ENCODE measurements at regions not wholly inside any gene's neighbourhood (a gene's known extent, or its start where the extent isn't known, plus 50 kb on each side); places are given as distances from the start of the nearest gene placed in this dataset.
"Not testable (repeated sequence)": the region's sequence is repeated elsewhere in the genome, so short reads cannot be mapped to it uniquely, and the experiment has no call there.

DNA sequence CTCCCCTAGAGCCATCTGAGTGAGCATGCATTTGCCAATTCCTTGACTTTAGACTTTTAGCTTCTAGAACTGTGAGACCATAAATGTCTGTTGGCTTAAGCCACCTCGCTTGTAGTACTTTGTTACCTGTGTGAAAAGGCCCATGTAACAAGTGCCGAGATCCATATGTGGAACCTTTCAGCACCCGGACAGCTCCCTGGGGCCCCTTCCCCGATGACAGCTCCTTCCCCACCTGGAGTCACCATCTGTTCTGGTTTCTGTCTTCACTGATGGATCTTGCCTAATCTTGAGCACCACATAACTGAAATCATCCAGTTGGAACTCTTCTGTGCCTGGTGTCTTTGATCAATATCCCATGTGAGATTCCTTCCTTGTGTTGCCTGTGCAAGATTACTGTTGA, 78.9 kb upstream of the EEF2KMT start:
- Histone ChIP-seq H3K9ac (ENCODE audit: insufficient read depth, low read length) (no peak overlapping the region), H3K9me3 (ENCODE audit: control insufficient read depth, insufficient read depth, low read depth, low read length) (no peaks in the 10 kb centered on the region), H3K4me3 (replicated peaks in 1 of 4; ENCODE audit: control extremely low read depth in 1 of 4, insufficient read depth in 1 of 4, low read depth in 3 of 4, low read length in 4 of 4) (no peak overlapping the region), H3K79me2 (ENCODE audit: control insufficient read depth, insufficient read depth, low read length) (no peaks in the 10 kb centered on the region), H3K27me3 (ENCODE audit: control insufficient read depth, insufficient read depth, low read length) (no peaks in the 10 kb centered on the region), H3K36me3 (ENCODE audit: control insufficient read depth, insufficient read depth, low read length) (no peaks in the 10 kb centered on the region), H3K4me2 (ENCODE audit: extremely low read depth, insufficient read depth, low read length) (no peak overlapping the region), H2AFZ (ENCODE audit: low read length) (no peak overlapping the region), H3K27ac (ENCODE audit: insufficient read depth, low read length) (no peak overlapping the region), H4K20me1 (ENCODE audit: control insufficient read depth, extremely low read depth, insufficient read depth, low read length) (no peaks in the 10 kb centered on the region), H3K4me1 (ENCODE audit: control insufficient read depth, extremely low read depth, insufficient read depth, low read length) (no peaks in the 10 kb centered on the region)
- TF ChIP-seq, protein P1, sequence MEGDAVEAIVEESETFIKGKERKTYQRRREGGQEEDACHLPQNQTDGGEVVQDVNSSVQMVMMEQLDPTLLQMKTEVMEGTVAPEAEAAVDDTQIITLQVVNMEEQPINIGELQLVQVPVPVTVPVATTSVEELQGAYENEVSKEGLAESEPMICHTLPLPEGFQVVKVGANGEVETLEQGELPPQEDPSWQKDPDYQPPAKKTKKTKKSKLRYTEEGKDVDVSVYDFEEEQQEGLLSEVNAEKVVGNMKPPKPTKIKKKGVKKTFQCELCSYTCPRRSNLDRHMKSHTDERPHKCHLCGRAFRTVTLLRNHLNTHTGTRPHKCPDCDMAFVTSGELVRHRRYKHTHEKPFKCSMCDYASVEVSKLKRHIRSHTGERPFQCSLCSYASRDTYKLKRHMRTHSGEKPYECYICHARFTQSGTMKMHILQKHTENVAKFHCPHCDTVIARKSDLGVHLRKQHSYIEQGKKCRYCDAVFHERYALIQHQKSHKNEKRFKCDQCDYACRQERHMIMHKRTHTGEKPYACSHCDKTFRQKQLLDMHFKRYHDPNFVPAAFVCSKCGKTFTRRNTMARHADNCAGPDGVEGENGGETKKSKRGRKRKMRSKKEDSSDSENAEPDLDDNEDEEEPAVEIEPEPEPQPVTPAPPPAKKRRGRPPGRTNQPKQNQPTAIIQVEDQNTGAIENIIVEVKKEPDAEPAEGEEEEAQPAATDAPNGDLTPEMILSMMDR (conservative IDR thresholded peaks at IDR 0.05 in 1 of 2, IDR thresholded peaks at IDR 0.05 in 1 of 2; ENCODE audit: low read depth in 1 of 2, low read length in 2 of 2), result no peak
- TF ChIP-seq EZH2 (IDR thresholded peaks at IDR 0.05; ENCODE audit: low read length, missing control alignments), result no peak
- DNase-seq (ENCODE audit: low read depth in 2 of 2), result no peak

DNA sequence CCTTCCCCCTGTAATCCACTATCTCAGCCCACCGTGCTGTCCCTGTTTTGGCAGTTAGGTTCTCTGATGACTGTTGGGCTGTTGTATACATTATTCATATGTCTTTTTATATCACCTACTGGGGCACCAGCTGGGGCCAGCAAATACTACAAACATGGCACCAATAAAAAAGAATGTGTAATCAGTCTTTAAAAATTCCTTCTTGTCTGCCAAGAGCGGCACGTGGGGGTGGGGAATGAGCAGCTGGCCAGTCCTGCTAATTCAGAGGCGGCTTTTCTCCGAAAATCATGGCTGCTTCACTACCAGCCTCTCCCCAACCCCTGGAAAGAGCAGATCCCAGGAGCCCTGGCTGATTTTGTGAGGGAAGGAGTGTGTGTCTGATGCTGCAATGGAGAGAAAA, 77.7 kb upstream of the EEF2KMT start:
- H2AFZ ChIP-seq (ENCODE audit: low read length), result no peak overlapping the region
- no peaks in the 10 kb centered on the region for H3K4me1 ChIP-seq (ENCODE audit: control insufficient read depth, extremely low read depth, insufficient read depth, low read length)
- no peaks in the 10 kb centered on the region for H3K79me2 ChIP-seq (ENCODE audit: control insufficient read depth, insufficient read depth, low read length)
- no peak overlapping the region for H3K27ac ChIP-seq (ENCODE audit: insufficient read depth, low read length)
- TF ChIP-seq EZH2 (IDR thresholded peaks at IDR 0.05; ENCODE audit: low read length, missing control alignments), result no peak
- TF ChIP-seq, protein P1 (conservative IDR thresholded peaks at IDR 0.05 in 1 of 2, IDR thresholded peaks at IDR 0.05 in 1 of 2; ENCODE audit: low read depth in 1 of 2, low read length in 2 of 2), result no peak
- H3K9me3 ChIP-seq (ENCODE audit: control insufficient read depth, insufficient read depth, low read depth, low read length), result no peaks in the 10 kb centered on the region
- no peak overlapping the region for H3K9ac ChIP-seq (ENCODE audit: insufficient read depth, low read length)
- no peaks in the 10 kb centered on the region for H3K36me3 ChIP-seq (ENCODE audit: control insufficient read depth, insufficient read depth, low read length)
- no peak for DNase-seq (ENCODE audit: low read depth in 2 of 2)
- H3K4me2 ChIP-seq (ENCODE audit: extremely low read depth, insufficient read depth, low read length), result no peak overlapping the region
- no peak overlapping the region for H3K4me3 ChIP-seq (replicated peaks in 1 of 4; ENCODE audit: control extremely low read depth in 1 of 4, insufficient read depth in 1 of 4, low read depth in 3 of 4, low read length in 4 of 4)
- H3K27me3 ChIP-seq (ENCODE audit: control insufficient read depth, insufficient read depth, low read length), result no peaks in the 10 kb centered on the region
- no peaks in the 10 kb centered on the region for H4K20me1 ChIP-seq (ENCODE audit: control insufficient read depth, extremely low read depth, insufficient read depth, low read length)

GRCh38 chr16:5166486-5166885, 68.9 kb upstream of the EEF2KMT start:
- Histone ChIP-seq H3K36me3 (ENCODE audit: control insufficient read depth, insufficient read depth, low read length) (no peaks in the 10 kb centered on the region), H3K4me1 (ENCODE audit: control insufficient read depth, extremely low read depth, insufficient read depth, low read length) (no peaks in the 10 kb centered on the region), H3K9me3 (ENCODE audit: control insufficient read depth, insufficient read depth, low read depth, low read length) (no peaks in the 10 kb centered on the region), H3K9ac (ENCODE audit: insufficient read depth, low read length) (no peak overlapping the region), H3K4me2 (ENCODE audit: extremely low read depth, insufficient read depth, low read length) (no peak overlapping the region), H3K79me2 (ENCODE audit: control insufficient read depth, insufficient read depth, low read length) (no peaks in the 10 kb centered on the region), H3K27me3 (ENCODE audit: control insufficient read depth, insufficient read depth, low read length) (no peaks in the 10 kb centered on the region), H3K27ac (ENCODE audit: insufficient read depth, low read length) (no peak overlapping the region), H2AFZ (ENCODE audit: low read length) (no peak overlapping the region), H4K20me1 (ENCODE audit: control insufficient read depth, extremely low read depth, insufficient read depth, low read length) (no peaks in the 10 kb centered on the region), H3K4me3 (replicated peaks in 1 of 4; ENCODE audit: control extremely low read depth in 1 of 4, insufficient read depth in 1 of 4, low read depth in 3 of 4, low read length in 4 of 4) (no peak overlapping the region)
- no peak for TF ChIP-seq EZH2 (IDR thresholded peaks at IDR 0.05; ENCODE audit: low read length, missing control alignments)
- TF ChIP-seq, protein P1 (conservative IDR thresholded peaks at IDR 0.05 in 1 of 2, IDR thresholded peaks at IDR 0.05 in 1 of 2; ENCODE audit: low read depth in 1 of 2, low read length in 2 of 2), result no peak
- no peak for DNase-seq (ENCODE audit: low read depth in 2 of 2)

- H3K9me3 ChIP-seq (ENCODE audit: control insufficient read depth, insufficient read depth, low read depth, low read length); H3K79me2 ChIP-seq (ENCODE audit: control insufficient read depth, insufficient read depth, low read length); H3K27ac ChIP-seq (ENCODE audit: insufficient read depth, low read length); H3K36me3 ChIP-seq (ENCODE audit: control insufficient read depth, insufficient read depth, low read length); H3K27me3 ChIP-seq (ENCODE audit: control insufficient read depth, insufficient read depth, low read length); H3K9ac ChIP-seq (ENCODE audit: insufficient read depth, low read length); H2AFZ ChIP-seq (ENCODE audit: low read length); DNase-seq (ENCODE audit: low read depth in 2 of 2); H4K20me1 ChIP-seq (ENCODE audit: control insufficient read depth, extremely low read depth, insufficient read depth, low read length); H3K4me1 ChIP-seq (ENCODE audit: control insufficient read depth, extremely low read depth, insufficient read depth, low read length); H3K4me2 ChIP-seq (ENCODE audit: extremely low read depth, insufficient read depth, low read length); H3K4me3 ChIP-seq (replicated peaks in 1 of 4; ENCODE audit: control extremely low read depth in 1 of 4, insufficient read depth in 1 of 4, low read depth in 3 of 4, low read length in 4 of 4): not testable (repeated sequence)
Observed at GRCh38 chr16:5165429-5165828, 67.8 kb upstream of the EEF2KMT start.

GRCh38 chr16:5162801-5163200, 65.2 kb upstream of the EEF2KMT start:
- not testable (repeated sequence) for H3K36me3 ChIP-seq (ENCODE audit: control insufficient read depth, insufficient read depth, low read length); H3K9me3 ChIP-seq (ENCODE audit: control insufficient read depth, insufficient read depth, low read depth, low read length); H4K20me1 ChIP-seq (ENCODE audit: control insufficient read depth, extremely low read depth, insufficient read depth, low read length); H3K4me2 ChIP-seq (ENCODE audit: extremely low read depth, insufficient read depth, low read length); H3K9ac ChIP-seq (ENCODE audit: insufficient read depth, low read length); DNase-seq (ENCODE audit: low read depth in 2 of 2); H3K79me2 ChIP-seq (ENCODE audit: control insufficient read depth, insufficient read depth, low read length); H3K4me1 ChIP-seq (ENCODE audit: control insufficient read depth, extremely low read depth, insufficient read depth, low read length); H3K27ac ChIP-seq (ENCODE audit: insufficient read depth, low read length); H3K27me3 ChIP-seq (ENCODE audit: control insufficient read depth, insufficient read depth, low read length); H2AFZ ChIP-seq (ENCODE audit: low read length); H3K4me3 ChIP-seq (replicated peaks in 1 of 4; ENCODE audit: control extremely low read depth in 1 of 4, insufficient read depth in 1 of 4, low read depth in 3 of 4, low read length in 4 of 4)

Measured in fibroblast of lung (primary cell).